Caco-2 (cell line): ENCODE measurements at regions not wholly inside any gene's neighbourhood (a gene's known extent, or its start where the extent isn't known, plus 50 kb on each side); places are given as distances from the start of the nearest gene placed in this dataset.
A peak's percentile ranks its signal among the peaks of the same experiment; 100 is the strongest.

Experiments used
- BruUV-seq: library from RNA; stranded (reverse); fragments of 400-500 nt; replicated peaks from 2 replicates; lab custom pipeline; 2021; lab: Mats Ljungman, UMichigan
- CTCF ChIA-PET: fragments of 300-600 bp; sonication (Branson Sonifier 250); formaldehyde crosslinking; loops from one replicate; lab custom pipeline; 2022; ENCODE audit warnings: antibody characterized with exemption; lab: Charles Lee
- POLR2A ChIA-PET: fragments of 300-600 bp; sonication (Branson Sonifier 250); formaldehyde crosslinking; loops from one replicate; lab custom pipeline; 2022; ENCODE audit warnings: antibody characterized with exemption; lab: Charles Lee
- DNase-seq, 2 experiments: peaks; one replicate each; pipeline versions ENCODE4 v3.0.0 to v3.0.0-alpha.2; 2020 to 2022
- H3K27me3 ChIP-seq: replicated peaks from 2 replicates; pipeline ENCODE4 v1.6.0; 2011; ENCODE audit warnings: low read length; ENCODE audit not compliant: control insufficient read depth, insufficient read depth
- H3K36me3 ChIP-seq: 2 replicates; pipeline ENCODE4 v1.5.1; 2011; ENCODE audit warnings: low read length; ENCODE audit not compliant: control insufficient read depth, insufficient read depth
- H3K4me1 ChIP-seq: fragments of 250-450 bp; sonication (Bioruptor Pico); 2 replicates; pipeline ENCODE4 v1.5.1; 2020; ENCODE audit warnings: mild to moderate bottlenecking
- H3K4me3 ChIP-seq: 2 replicates; pipeline ENCODE4 v1.5.1; 2011; ENCODE audit warnings: low read depth, mild to moderate bottlenecking, control low read depth, low read length
- H3K9me3 ChIP-seq: fragments of 250-450 bp; sonication (Bioruptor Pico); 2 replicates; pipeline ENCODE4 v1.5.1; 2020; ENCODE audit warnings: mild to moderate bottlenecking, moderate library complexity
- H3K27ac Mint-ChIP-seq: one replicate; pipeline ENCODE4 v1.8.0; 2022; ENCODE audit warnings: mixed read lengths; ENCODE audit not compliant: unreplicated experiment
- H3K27me3 Mint-ChIP-seq: one replicate; pipeline ENCODE4 v1.8.0; 2022; ENCODE audit warnings: mixed read lengths; ENCODE audit not compliant: insufficient read depth, unreplicated experiment
- H3K36me3 Mint-ChIP-seq: one replicate; pipeline ENCODE4 v1.8.0; 2022; ENCODE audit warnings: mild to moderate bottlenecking, mixed read lengths; ENCODE audit not compliant: insufficient read depth, unreplicated experiment
- H3K4me1 Mint-ChIP-seq: one replicate; pipeline ENCODE4 v1.8.0; 2022; ENCODE audit warnings: low read depth, mixed read lengths; ENCODE audit not compliant: unreplicated experiment
- H3K4me3 Mint-ChIP-seq: one replicate; pipeline ENCODE4 v1.8.0; 2022; ENCODE audit warnings: mild to moderate bottlenecking, moderate library complexity, mixed read lengths; ENCODE audit not compliant: unreplicated experiment
- H3K9me3 Mint-ChIP-seq: one replicate; pipeline ENCODE4 v1.8.0; 2022; ENCODE audit warnings: mixed read lengths; ENCODE audit not compliant: unreplicated experiment
- intact Hi-C: fragments of 100-400 bp; cut with micrococcal nuclease; formaldehyde crosslinking; loops from one replicate; pipeline ENCODE4 v1.10.0; 2022; ENCODE audit not compliant: unreplicated experiment
- TF ChIP-seq, protein P1 (sequence below), 2 experiments: fragments of 200-600 bp in 1 of 2; IDR thresholded peaks; 1 replicate in 1 of 2; 2 replicates in 1 of 2; pipeline versions ENCODE4 v1.5.1 to v1.8.0; 2011 to 2022; ENCODE audit warnings: antibody characterized with exemption in 1 of 2, control low read depth in 1 of 2, inconsistent platforms in 1 of 2, low read depth in 1 of 2, low read length in 1 of 2, mild to moderate bottlenecking in 1 of 2, moderate library complexity in 1 of 2; ENCODE audit not compliant: insufficient read depth in 1 of 2, severe bottlenecking in 1 of 2, unreplicated experiment in 1 of 2

DNA sequence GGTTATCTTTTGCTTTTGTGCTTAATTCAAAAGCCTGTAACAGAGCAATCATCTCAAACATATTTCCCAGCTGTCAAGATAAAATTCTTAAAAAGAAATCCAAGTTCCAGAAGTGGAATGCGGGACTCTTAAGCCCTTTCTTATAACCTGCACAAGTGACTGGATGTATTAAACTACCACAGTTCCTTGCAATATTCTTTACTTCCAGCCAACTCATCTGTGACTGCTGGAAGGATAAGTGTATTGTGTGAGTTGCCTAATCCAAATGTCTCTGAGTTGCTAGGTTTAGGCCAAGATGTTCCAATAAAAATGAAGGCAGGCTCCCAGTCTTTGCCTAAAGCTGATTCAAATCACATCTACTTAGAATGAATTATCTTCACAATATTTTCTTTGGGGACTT lies 159.2 kb upstream of the SLC24A2 start:
- intact Hi-C loops = no loop called here
- no peaks in the 10 kb centered on the region for H3K27me3 Mint-ChIP-seq
- no peak overlapping the region for H3K4me3 ChIP-seq
- TF ChIP-seq, protein P1, sequence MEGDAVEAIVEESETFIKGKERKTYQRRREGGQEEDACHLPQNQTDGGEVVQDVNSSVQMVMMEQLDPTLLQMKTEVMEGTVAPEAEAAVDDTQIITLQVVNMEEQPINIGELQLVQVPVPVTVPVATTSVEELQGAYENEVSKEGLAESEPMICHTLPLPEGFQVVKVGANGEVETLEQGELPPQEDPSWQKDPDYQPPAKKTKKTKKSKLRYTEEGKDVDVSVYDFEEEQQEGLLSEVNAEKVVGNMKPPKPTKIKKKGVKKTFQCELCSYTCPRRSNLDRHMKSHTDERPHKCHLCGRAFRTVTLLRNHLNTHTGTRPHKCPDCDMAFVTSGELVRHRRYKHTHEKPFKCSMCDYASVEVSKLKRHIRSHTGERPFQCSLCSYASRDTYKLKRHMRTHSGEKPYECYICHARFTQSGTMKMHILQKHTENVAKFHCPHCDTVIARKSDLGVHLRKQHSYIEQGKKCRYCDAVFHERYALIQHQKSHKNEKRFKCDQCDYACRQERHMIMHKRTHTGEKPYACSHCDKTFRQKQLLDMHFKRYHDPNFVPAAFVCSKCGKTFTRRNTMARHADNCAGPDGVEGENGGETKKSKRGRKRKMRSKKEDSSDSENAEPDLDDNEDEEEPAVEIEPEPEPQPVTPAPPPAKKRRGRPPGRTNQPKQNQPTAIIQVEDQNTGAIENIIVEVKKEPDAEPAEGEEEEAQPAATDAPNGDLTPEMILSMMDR (IDR thresholded peaks at IDR 0.05; ENCODE audit: insufficient read depth in 1 of 2, low read depth in 1 of 2, low read length in 1 of 2, severe bottlenecking in 1 of 2, unreplicated experiment in 1 of 2) = no peak
- POLR2A ChIA-PET = no interaction called here
- no peaks in the 10 kb centered on the region for H3K4me1 Mint-ChIP-seq
- CTCF ChIA-PET = no interaction called here
- H3K9me3 ChIP-seq = no peaks in the 10 kb centered on the region
- H3K36me3 ChIP-seq = no peaks in the 10 kb centered on the region
- H3K27ac Mint-ChIP-seq = no peak overlapping the region
- H3K36me3 Mint-ChIP-seq = peaks cover 6% of the 10 kb centered on the region
- H3K27me3 ChIP-seq = no peaks in the 10 kb centered on the region
- no peak overlapping the region for H3K4me3 Mint-ChIP-seq
- no peak for DNase-seq
- no peaks in the 10 kb centered on the region for H3K9me3 Mint-ChIP-seq
- H3K4me1 ChIP-seq = no peaks in the 10 kb centered on the region
- no TSS peak for BruUV-seq

DNA sequence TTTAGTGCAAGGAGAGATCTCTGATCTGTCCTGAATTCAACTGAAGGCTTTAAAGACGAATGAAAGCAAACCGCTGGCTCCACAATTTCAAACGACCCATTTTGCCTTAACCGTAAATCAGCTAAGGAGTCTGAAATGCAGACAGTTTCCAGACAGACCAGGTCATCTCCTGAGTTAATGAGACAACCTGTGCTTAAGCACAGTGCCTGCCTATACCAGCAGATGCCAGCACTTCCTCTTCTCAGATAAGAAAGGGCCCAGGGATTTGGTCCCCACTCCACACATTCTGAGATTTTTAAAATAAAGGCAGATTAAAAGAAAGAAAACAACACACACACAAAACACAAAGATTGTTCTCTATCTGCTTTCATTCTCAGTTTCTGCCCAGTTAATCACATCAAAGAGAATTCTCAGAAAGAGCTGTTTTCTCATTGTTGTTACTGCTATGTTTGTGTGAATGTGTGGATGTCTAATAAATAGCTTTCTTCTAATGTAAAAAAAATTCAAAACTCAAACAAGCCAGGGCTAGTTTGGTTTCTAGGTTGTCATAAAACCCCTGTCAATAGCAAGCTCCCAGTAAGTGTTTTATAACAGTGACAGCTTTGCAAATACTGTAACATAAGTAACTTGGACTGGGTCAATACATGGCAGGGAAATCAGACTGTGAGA lies 157.7 kb upstream of the SLC24A2 start:
- no peaks in the 10 kb centered on the region for H3K9me3 ChIP-seq
- no peak overlapping the region for H3K4me3 Mint-ChIP-seq
- H3K4me3 ChIP-seq = no peak overlapping the region
- intact Hi-C loops = no loop called here
- no peak for DNase-seq
- no peaks in the 10 kb centered on the region for H3K27me3 Mint-ChIP-seq
- H3K4me1 ChIP-seq = no peaks in the 10 kb centered on the region
- no peaks in the 10 kb centered on the region for H3K27me3 ChIP-seq
- peaks cover 6% of the 10 kb centered on the region for H3K36me3 Mint-ChIP-seq
- no peaks in the 10 kb centered on the region for H3K4me1 Mint-ChIP-seq
- H3K9me3 Mint-ChIP-seq = no peaks in the 10 kb centered on the region
- no peaks in the 10 kb centered on the region for H3K36me3 ChIP-seq
- TF ChIP-seq, protein P1 (IDR thresholded peaks at IDR 0.05; ENCODE audit: insufficient read depth in 1 of 2, low read depth in 1 of 2, low read length in 1 of 2, severe bottlenecking in 1 of 2, unreplicated experiment in 1 of 2) = peak in 1 of 2 experiments; percentile 43
- no TSS peak for BruUV-seq
- no peak overlapping the region for H3K27ac Mint-ChIP-seq
- CTCF ChIA-PET = interaction anchor here (1.4 kb wide), 1 partner anchor 482 kb away, joined by 4 read pairs; no protein-coding TSS in a partner anchor
- POLR2A ChIA-PET = interaction anchor here (0.6 kb wide), 1 partner anchor 675 kb away, joined by 4 read pairs; no protein-coding TSS in a partner anchor

DNA sequence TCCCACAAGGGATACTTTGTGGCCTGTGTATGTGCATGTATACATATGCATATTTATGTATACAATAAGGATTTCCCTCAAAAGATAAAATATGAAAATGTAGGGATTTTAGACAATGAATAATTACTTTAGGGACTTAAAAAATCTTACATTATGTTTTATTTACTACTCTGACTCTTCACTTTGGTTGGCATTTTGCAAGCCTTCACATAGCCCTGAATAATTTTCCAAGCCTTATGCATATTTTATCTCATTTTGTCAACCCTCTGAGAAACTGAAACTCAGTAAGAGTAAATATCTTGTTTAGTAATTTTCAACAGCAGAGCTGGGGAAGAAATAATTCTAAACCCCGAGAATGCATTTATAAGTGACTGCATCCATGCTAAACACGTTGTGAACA lies 153.0 kb upstream of the SLC24A2 start:
- no peak for DNase-seq
- Histone ChIP-seq H3K36me3 (no peaks in the 10 kb centered on the region), H3K4me1 (no peaks in the 10 kb centered on the region), H3K4me3 (no peak overlapping the region), H3K9me3 (no peaks in the 10 kb centered on the region), H3K27me3 (no peaks in the 10 kb centered on the region)
- Mint-ChIP-seq H3K27me3 (no peaks in the 10 kb centered on the region), H3K36me3 (peaks cover under 1% of the 10 kb centered on the region), H3K27ac (no peak overlapping the region), H3K4me3 (no peak overlapping the region), H3K9me3 (no peaks in the 10 kb centered on the region), H3K4me1 (no peaks in the 10 kb centered on the region)
- no TSS peak for BruUV-seq
- POLR2A ChIA-PET = no interaction called here
- TF ChIP-seq, protein P1 (IDR thresholded peaks at IDR 0.05; ENCODE audit: insufficient read depth in 1 of 2, low read depth in 1 of 2, low read length in 1 of 2, severe bottlenecking in 1 of 2, unreplicated experiment in 1 of 2) = no peak
- CTCF ChIA-PET = no interaction called here
- intact Hi-C loops = no loop called here
